A549 (cell line): ENCODE measurements at regions not wholly inside any gene's neighbourhood (a gene's known extent, or its start where the extent isn't known, plus 50 kb on each side); places are given as distances from the start of the nearest gene placed in this dataset.

Experiments used
- CBX8 ChIP-seq: fragments of 200-600 bp; sonication (generic); IDR thresholded peaks from 2 replicates; pipeline ENCODE4 v1.6.1; 2016
- CHD2 ChIP-seq: fragments of 150-350 bp; IDR thresholded peaks from 2 replicates; pipeline ENCODE4 v1.6.1; 2014; ENCODE audit warnings: low read length; ENCODE audit not compliant: partially characterized antibody
- EP300 ChIP-seq, 2 experiments: fragments of >200 bp; sonication (Bioruptor Twin); formaldehyde crosslinking; IDR thresholded peaks; 2 replicates in 1 of 2; 3 replicates in 1 of 2; pipeline ENCODE4 v1.6.1; 2016 to 2017
- FOSB ChIP-seq: fragments of 250-450 bp; sonication (Bioruptor Pico); IDR thresholded peaks from 2 replicates; pipeline ENCODE4 v1.5.0; 2020; ENCODE audit warnings: mild to moderate bottlenecking, moderate library complexity
- PHF8 ChIP-seq: fragments of 200-600 bp; sonication (generic); IDR thresholded peaks from 2 replicates; pipeline ENCODE4 v1.6.1; 2016; ENCODE audit warnings: low read depth, mild to moderate bottlenecking, antibody characterized with exemption, moderate library complexity, borderline replicate concordance
- ZSCAN20 ChIP-seq: fragments of 250-450 bp; sonication (Bioruptor Pico); IDR thresholded peaks from 2 replicates; pipeline ENCODE4 v1.8.0; 2022; ENCODE audit warnings: mild to moderate bottlenecking, moderate library complexity
- TF ChIP-seq, protein P1 (sequence below): fragments of >200 bp; sonication (Bioruptor Twin); formaldehyde crosslinking; IDR thresholded peaks from 3 replicates; pipeline ENCODE4 v1.5.1; 2016
- TF ChIP-seq, protein P2 (sequence below): fragments of 200-600 bp; sonication (generic); IDR thresholded peaks from 2 replicates; pipeline ENCODE4 v1.6.1; 2016; ENCODE audit warnings: antibody characterized with exemption, mild to moderate bottlenecking, moderate library complexity
- TF ChIP-seq, protein P3 (sequence below): IDR thresholded peaks from 2 replicates; pipeline ENCODE4 v1.6.1; 2012

DNA sequence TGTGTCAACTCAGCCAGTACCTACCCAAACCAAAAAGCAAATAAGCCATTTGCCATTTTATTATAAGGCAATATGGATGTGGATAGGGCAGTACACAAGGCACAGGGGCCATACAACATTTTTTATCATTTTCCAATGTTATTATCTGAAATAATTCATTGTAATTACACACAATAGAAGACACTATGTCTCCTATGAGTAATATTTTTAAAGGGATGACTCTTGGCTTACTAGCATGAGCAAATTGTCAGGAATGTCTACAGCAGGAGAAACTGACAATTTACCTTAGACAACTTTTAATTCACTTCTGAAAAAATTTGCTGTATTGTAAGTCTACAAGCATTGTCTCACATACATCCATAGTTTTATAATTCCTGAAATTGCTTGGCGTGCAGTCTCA lies 1193.9 kb upstream of the CELF4 start:
- TF ChIP-seq FOSB (CRISPR knock-in tag) (no peak), PHF8 (no peak), EP300 (IDR thresholded peaks at IDR 0.05) (no peak), CHD2 (no peak), ZSCAN20 (CRISPR knock-in tag) (no peak), CBX8 (no peak)
- TF ChIP-seq, protein P1, sequence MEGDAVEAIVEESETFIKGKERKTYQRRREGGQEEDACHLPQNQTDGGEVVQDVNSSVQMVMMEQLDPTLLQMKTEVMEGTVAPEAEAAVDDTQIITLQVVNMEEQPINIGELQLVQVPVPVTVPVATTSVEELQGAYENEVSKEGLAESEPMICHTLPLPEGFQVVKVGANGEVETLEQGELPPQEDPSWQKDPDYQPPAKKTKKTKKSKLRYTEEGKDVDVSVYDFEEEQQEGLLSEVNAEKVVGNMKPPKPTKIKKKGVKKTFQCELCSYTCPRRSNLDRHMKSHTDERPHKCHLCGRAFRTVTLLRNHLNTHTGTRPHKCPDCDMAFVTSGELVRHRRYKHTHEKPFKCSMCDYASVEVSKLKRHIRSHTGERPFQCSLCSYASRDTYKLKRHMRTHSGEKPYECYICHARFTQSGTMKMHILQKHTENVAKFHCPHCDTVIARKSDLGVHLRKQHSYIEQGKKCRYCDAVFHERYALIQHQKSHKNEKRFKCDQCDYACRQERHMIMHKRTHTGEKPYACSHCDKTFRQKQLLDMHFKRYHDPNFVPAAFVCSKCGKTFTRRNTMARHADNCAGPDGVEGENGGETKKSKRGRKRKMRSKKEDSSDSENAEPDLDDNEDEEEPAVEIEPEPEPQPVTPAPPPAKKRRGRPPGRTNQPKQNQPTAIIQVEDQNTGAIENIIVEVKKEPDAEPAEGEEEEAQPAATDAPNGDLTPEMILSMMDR = no peak
- TF ChIP-seq, protein P2, sequence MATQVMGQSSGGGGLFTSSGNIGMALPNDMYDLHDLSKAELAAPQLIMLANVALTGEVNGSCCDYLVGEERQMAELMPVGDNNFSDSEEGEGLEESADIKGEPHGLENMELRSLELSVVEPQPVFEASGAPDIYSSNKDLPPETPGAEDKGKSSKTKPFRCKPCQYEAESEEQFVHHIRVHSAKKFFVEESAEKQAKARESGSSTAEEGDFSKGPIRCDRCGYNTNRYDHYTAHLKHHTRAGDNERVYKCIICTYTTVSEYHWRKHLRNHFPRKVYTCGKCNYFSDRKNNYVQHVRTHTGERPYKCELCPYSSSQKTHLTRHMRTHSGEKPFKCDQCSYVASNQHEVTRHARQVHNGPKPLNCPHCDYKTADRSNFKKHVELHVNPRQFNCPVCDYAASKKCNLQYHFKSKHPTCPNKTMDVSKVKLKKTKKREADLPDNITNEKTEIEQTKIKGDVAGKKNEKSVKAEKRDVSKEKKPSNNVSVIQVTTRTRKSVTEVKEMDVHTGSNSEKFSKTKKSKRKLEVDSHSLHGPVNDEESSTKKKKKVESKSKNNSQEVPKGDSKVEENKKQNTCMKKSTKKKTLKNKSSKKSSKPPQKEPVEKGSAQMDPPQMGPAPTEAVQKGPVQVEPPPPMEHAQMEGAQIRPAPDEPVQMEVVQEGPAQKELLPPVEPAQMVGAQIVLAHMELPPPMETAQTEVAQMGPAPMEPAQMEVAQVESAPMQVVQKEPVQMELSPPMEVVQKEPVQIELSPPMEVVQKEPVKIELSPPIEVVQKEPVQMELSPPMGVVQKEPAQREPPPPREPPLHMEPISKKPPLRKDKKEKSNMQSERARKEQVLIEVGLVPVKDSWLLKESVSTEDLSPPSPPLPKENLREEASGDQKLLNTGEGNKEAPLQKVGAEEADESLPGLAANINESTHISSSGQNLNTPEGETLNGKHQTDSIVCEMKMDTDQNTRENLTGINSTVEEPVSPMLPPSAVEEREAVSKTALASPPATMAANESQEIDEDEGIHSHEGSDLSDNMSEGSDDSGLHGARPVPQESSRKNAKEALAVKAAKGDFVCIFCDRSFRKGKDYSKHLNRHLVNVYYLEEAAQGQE = no peak
- TF ChIP-seq, protein P3, sequence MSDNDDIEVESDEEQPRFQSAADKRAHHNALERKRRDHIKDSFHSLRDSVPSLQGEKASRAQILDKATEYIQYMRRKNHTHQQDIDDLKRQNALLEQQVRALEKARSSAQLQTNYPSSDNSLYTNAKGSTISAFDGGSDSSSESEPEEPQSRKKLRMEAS = no peak
